ENCODE measurements at regions not wholly inside any gene's neighbourhood (a gene's known extent, or its start where the extent isn't known, plus 50 kb on each side); places are given as distances from the start of the nearest gene placed in this dataset.

DNA sequence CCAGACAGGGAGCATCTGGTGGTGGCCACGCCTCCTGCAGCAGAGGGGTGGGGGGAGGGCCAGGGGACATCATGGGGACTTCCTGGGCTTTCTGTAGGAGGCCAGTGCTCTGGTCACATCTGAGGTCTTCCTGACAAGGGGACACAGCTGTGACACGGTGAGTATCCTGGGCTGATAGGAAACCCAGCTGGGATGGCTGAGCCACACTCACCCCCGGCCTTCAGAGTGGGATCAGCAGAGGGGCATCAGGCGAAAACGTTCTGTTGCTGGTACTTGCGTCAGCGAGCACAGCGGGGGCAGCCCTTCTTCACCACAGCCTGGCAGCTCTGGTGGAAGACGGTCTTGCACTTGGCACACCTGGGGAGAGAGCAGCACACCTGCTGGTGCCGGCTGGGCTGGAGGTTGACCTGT is 122.9 kb upstream of the SMURF2 start:
- TF ChIP-seq, protein P1, sequence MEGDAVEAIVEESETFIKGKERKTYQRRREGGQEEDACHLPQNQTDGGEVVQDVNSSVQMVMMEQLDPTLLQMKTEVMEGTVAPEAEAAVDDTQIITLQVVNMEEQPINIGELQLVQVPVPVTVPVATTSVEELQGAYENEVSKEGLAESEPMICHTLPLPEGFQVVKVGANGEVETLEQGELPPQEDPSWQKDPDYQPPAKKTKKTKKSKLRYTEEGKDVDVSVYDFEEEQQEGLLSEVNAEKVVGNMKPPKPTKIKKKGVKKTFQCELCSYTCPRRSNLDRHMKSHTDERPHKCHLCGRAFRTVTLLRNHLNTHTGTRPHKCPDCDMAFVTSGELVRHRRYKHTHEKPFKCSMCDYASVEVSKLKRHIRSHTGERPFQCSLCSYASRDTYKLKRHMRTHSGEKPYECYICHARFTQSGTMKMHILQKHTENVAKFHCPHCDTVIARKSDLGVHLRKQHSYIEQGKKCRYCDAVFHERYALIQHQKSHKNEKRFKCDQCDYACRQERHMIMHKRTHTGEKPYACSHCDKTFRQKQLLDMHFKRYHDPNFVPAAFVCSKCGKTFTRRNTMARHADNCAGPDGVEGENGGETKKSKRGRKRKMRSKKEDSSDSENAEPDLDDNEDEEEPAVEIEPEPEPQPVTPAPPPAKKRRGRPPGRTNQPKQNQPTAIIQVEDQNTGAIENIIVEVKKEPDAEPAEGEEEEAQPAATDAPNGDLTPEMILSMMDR (IDR thresholded peaks at IDR 0.05): no peak
- no peak for TF ChIP-seq POLR2A (IDR thresholded peaks at IDR 0.05)

Measured in thyroid gland (tissue), 4 donors.